GM23248 (cell line): ENCODE measurements at regions not wholly inside any gene's neighbourhood (a gene's known extent, or its start where the extent isn't known, plus 50 kb on each side); places are given as distances from the start of the nearest gene placed in this dataset.

Source experiments
- DNase-seq: peaks from one replicate; pipeline ENCODE4 v3.0.0-alpha.2; 2015
- H2AFZ ChIP-seq: fragments of 200-600 bp; sonication (generic); 2 replicates; pipeline ENCODE4 v1.6.1; 2016; ENCODE audit warnings: antibody characterized with exemption
- H3F3A ChIP-seq: fragments of 200-600 bp; sonication (generic); 2 replicates; pipeline ENCODE4 v1.6.1; 2016; ENCODE audit warnings: mild to moderate bottlenecking, antibody characterized with exemption, mixed run types; ENCODE audit not compliant: insufficient read depth
- H3K27ac ChIP-seq: fragments of 200-600 bp; sonication (generic); 2 replicates; pipeline ENCODE4 v1.5.1; 2016; ENCODE audit warnings: mild to moderate bottlenecking
- H3K27me3 ChIP-seq: fragments of 200-600 bp; sonication (generic); replicated peaks from 2 replicates; pipeline ENCODE4 v1.6.1; 2016; ENCODE audit warnings: mild to moderate bottlenecking; ENCODE audit not compliant: insufficient read depth
- H3K36me3 ChIP-seq: fragments of 200-600 bp; sonication (generic); 2 replicates; pipeline ENCODE4 v1.6.1; 2016; ENCODE audit warnings: low read depth, mild to moderate bottlenecking
- H3K4me1 ChIP-seq: fragments of 200-600 bp; sonication (generic); 2 replicates; pipeline ENCODE4 v1.6.1; 2016; ENCODE audit warnings: mild to moderate bottlenecking; ENCODE audit not compliant: insufficient read depth
- H3K4me2 ChIP-seq: fragments of 200-600 bp; sonication (generic); one replicate; pipeline ENCODE4 v1.6.1; 2016; ENCODE audit warnings: mild to moderate bottlenecking; ENCODE audit not compliant: unreplicated experiment
- H3K4me3 ChIP-seq: fragments of 200-600 bp; sonication (generic); 2 replicates; pipeline ENCODE4 v1.5.1; 2016; ENCODE audit warnings: mild to moderate bottlenecking
- H3K79me2 ChIP-seq: fragments of 200-600 bp; sonication (generic); 2 replicates; pipeline ENCODE4 v1.6.1; 2016; ENCODE audit warnings: mild to moderate bottlenecking; ENCODE audit not compliant: insufficient read depth
- H3K9ac ChIP-seq: fragments of 200-600 bp; sonication (generic); 2 replicates; pipeline ENCODE4 v1.6.1; 2016; ENCODE audit warnings: mild to moderate bottlenecking
- H3K9me2 ChIP-seq: fragments of 200-600 bp; sonication (generic); 2 replicates; pipeline ENCODE4 v1.6.1; 2016; ENCODE audit warnings: mixed run types, mild to moderate bottlenecking, moderate library complexity; ENCODE audit not compliant: insufficient read depth
- H3K9me3 ChIP-seq: fragments of 200-600 bp; sonication (generic); one replicate; pipeline ENCODE4 v1.6.1; 2017; ENCODE audit warnings: low read depth
- H4K20me1 ChIP-seq: fragments of 200-600 bp; sonication (generic); 2 replicates; pipeline ENCODE4 v1.6.0; 2016; ENCODE audit not compliant: insufficient read depth
- EZH2 ChIP-seq: fragments of 200-600 bp; sonication (generic); IDR thresholded peaks from 2 replicates; pipeline ENCODE4 v1.6.1; 2018; ENCODE audit warnings: antibody characterized with exemption, mild to moderate bottlenecking; ENCODE audit not compliant: insufficient read depth, poor library complexity, severe bottlenecking
- EZH2phosphoT487 ChIP-seq: fragments of 200-600 bp; sonication (generic); IDR thresholded peaks from 2 replicates; pipeline ENCODE4 v1.6.1; 2018; ENCODE audit warnings: antibody characterized with exemption, moderate library complexity, mild to moderate bottlenecking, low read depth; ENCODE audit not compliant: insufficient read depth
- WGBS, 2 experiments: methylation state at CpG; one replicate each; pipeline ENCODE4 v1.1.6; 2015 to 2017; ENCODE audit warnings: low lambda C conversion rate in 2 of 2, low coverage in 1 of 2; ENCODE audit errors: missing lambda C conversion rate in 2 of 2; 5-methylcytosine and 5-hydroxymethylcytosine counted together
- in situ Hi-C: fragments of 300-500 bp; cut with MboI; formaldehyde crosslinking; loops from 2 replicates; pipeline ENCODE4 v1.15.0; 2020

GRCh38 chr9:29118555-29118954 lies 1545.3 kb upstream of the C9orf72 start:
- Histone ChIP-seq H3K4me2 (no peak overlapping the region), H3K9me3 (peaks cover 2% of the 10 kb centered on the region), H3K27ac (no peak overlapping the region), H3K27me3 (no peaks in the 10 kb centered on the region), H3K79me2 (no peaks in the 10 kb centered on the region), H3K4me3 (no peak overlapping the region), H3K9me2 (no peaks in the 10 kb centered on the region), H3K9ac (no peak overlapping the region), H2AFZ (no peak overlapping the region), H3K36me3 (no peaks in the 10 kb centered on the region), H4K20me1 (no peaks in the 10 kb centered on the region), H3F3A (no peaks in the 10 kb centered on the region), H3K4me1 (no peaks in the 10 kb centered on the region)
- DNase-seq = no peak
- TF ChIP-seq EZH2 (no peak), EZH2phosphoT487 (no peak)
- in situ Hi-C loops = no loop called here
- 29 to 33% methylated on average over 6 of the region's 6 CpGs for WGBS, 2 experiments

- 25 to 27% methylated on average over 2 of the region's 2 CpGs for WGBS, 2 experiments
- Histone ChIP-seq H3K36me3 (no peaks in the 10 kb centered on the region), H3K27me3 (no peaks in the 10 kb centered on the region), H2AFZ (no peak overlapping the region), H3K27ac (no peak overlapping the region), H3K9me3 (no peaks in the 10 kb centered on the region), H3K9ac (no peak overlapping the region), H3F3A (no peaks in the 10 kb centered on the region), H3K4me2 (no peak overlapping the region), H3K4me3 (no peak overlapping the region), H3K79me2 (no peaks in the 10 kb centered on the region), H4K20me1 (no peaks in the 10 kb centered on the region), H3K4me1 (no peaks in the 10 kb centered on the region), H3K9me2 (no peaks in the 10 kb centered on the region)
- in situ Hi-C loops = no loop called here
- no peak for TF ChIP-seq EZH2
- TF ChIP-seq EZH2phosphoT487 = no peak
- no peak for DNase-seq
Observed at GRCh38 chr9:29126783-29127182, 1553.5 kb upstream of the C9orf72 start.

DNA sequence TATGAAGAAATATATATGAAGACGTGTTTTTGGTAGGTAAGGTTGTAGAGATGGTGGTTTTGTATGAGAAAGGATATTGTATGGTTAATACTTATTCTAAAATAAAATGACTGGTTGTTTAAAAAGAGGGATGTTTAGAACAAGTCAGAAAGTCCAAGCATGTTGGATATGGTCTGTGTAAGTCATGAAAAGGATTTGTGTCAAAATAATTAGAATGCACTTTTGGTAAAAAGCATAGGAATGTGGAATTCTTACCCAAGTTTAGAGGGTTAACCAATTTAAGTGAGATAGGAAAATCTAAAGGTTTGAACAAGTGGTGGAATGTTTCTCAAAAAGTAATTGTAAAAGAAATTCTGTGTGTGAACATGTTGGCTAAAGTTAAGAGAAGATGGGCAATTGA lies 1556.5 kb upstream of the C9orf72 start:
- Histone ChIP-seq H4K20me1 (no peaks in the 10 kb centered on the region), H3F3A (no peaks in the 10 kb centered on the region), H3K4me1 (no peaks in the 10 kb centered on the region), H2AFZ (no peak overlapping the region), H3K9me2 (no peaks in the 10 kb centered on the region), H3K27ac (no peak overlapping the region), H3K4me2 (no peak overlapping the region), H3K36me3 (no peaks in the 10 kb centered on the region), H3K9me3 (no peaks in the 10 kb centered on the region), H3K4me3 (no peak overlapping the region), H3K9ac (no peak overlapping the region), H3K27me3 (no peaks in the 10 kb centered on the region), H3K79me2 (no peaks in the 10 kb centered on the region)
- in situ Hi-C loops = no loop called here
- TF ChIP-seq EZH2phosphoT487 (no peak), EZH2 (no peak)
- WGBS, 2 experiments = 13 to 33% methylated on average over 1 of the region's 1 CpG
- no peak for DNase-seq

- Histone ChIP-seq H3K9me3 (no peaks in the 10 kb centered on the region), H3F3A (no peaks in the 10 kb centered on the region), H3K9me2 (no peaks in the 10 kb centered on the region), H3K4me3 (no peak overlapping the region), H4K20me1 (no peaks in the 10 kb centered on the region), H3K36me3 (no peaks in the 10 kb centered on the region), H3K79me2 (no peaks in the 10 kb centered on the region), H2AFZ (no peak overlapping the region), H3K9ac (no peak overlapping the region), H3K27ac (no peak overlapping the region), H3K4me1 (no peaks in the 10 kb centered on the region), H3K4me2 (no peak overlapping the region), H3K27me3 (no peaks in the 10 kb centered on the region)
- in situ Hi-C loops = no loop called here
- WGBS, 2 experiments = 6 to 21% methylated on average over 1 of the region's 1 CpG
- no peak for DNase-seq
- TF ChIP-seq EZH2 (no peak), EZH2phosphoT487 (no peak)
Observed at GRCh38 chr9:29144476-29144875, 1571.2 kb upstream of the C9orf72 start.

DNA sequence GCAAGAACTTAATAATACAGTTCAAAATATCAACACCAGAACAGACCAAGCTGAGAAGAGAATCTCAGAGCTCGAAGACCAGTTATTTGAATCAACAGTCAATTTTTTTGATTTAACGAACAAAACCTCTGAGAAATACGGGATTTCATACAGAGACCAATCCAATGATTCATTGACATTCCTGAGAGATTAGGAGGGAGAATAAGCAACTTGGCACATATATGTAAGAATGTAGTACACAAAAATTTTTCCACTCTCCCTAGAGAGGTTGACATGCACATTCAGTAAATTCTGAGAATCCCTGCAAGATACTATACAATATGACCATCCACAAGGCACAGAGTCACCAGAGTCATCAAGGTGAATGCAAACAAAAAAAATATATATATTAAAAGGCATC lies 1577.3 kb upstream of the C9orf72 start:
- Histone ChIP-seq H4K20me1 (no peaks in the 10 kb centered on the region), H3K79me2 (no peaks in the 10 kb centered on the region), H2AFZ (no peak overlapping the region), H3F3A (no peaks in the 10 kb centered on the region), H3K27me3 (no peaks in the 10 kb centered on the region), H3K9ac (no peak overlapping the region), H3K4me1 (no peaks in the 10 kb centered on the region), H3K9me3 (no peaks in the 10 kb centered on the region), H3K4me3 (no peak overlapping the region), H3K9me2 (no peaks in the 10 kb centered on the region), H3K36me3 (no peaks in the 10 kb centered on the region), H3K27ac (no peak overlapping the region), H3K4me2 (no peak overlapping the region)
- TF ChIP-seq EZH2phosphoT487 = no peak
- TF ChIP-seq EZH2 = no peak
- in situ Hi-C loops = no loop called here
- DNase-seq = peak; percentile 2
- 8 to 17% methylated on average over 3 of the region's 3 CpGs for WGBS, 2 experiments
